COR-L47 (cell line): ENCODE measurements at regions not wholly inside any gene's neighbourhood (a gene's known extent, or its start where the extent isn't known, plus 50 kb on each side); places are given as distances from the start of the nearest gene placed in this dataset.
"Not testable (repeated sequence)": the region's sequence is repeated elsewhere in the genome, so short reads cannot be mapped to it uniquely, and the experiment has no call there.

Experiments
- DNase-seq: peaks from one replicate; lab custom pipeline; 2025; lab: John Stamatoyannopoulos, UW

- DNase-seq, result no peak
These were observed 122.1 kb upstream of the LYPLAL1 start for GRCh38 chr1:219051547-219051946.

DNA sequence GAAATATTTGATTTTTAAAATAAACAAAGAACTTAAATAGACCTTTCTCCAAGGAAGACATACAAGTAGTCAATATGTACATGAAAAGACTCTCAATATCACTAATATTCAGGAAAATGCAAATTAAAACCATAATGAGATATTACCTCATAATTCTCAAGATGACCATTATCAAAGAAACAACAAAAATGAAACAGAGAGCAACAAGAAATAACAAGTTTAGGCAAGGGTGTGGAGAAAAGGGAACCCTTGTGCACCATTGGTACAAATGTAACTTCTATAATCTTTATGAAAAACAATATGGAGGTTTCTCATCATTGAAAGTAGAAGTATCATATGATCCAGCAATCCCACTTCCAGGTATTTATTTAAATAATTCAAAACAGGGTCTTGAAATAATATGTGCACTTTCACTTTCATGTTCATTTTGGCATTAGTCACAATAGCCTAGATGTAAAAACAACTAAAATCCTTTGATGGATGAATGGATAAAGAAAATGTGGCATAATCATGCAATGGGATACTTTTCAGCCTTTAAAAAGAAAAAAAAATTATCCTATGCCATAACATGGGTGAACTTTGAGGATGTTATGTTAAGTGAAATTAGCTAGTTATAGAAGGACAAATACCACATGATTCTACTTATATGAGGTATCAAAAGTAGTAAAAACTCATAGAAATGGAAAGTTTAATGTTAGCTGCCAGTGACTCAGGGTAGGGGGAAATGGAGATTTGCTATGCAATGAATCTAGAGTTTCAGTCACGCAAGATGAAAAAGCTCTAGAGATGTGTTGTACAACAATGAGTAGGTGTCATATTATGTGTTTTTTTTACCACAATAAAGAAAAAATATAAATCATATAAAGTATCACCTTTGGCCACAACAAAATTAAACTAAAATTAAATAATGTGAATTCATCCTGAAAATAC, 114.5 kb upstream of the LYPLAL1 start:
- DNase-seq, result no peak

GRCh38 chr1:219060798-219061197, 112.9 kb upstream of the LYPLAL1 start:
- DNase-seq, result no peak

- no peak for DNase-seq
These were observed 111.5 kb upstream of the LYPLAL1 start for GRCh38 chr1:219062161-219062560.

GRCh38 chr1:219066098-219066497, 107.6 kb upstream of the LYPLAL1 start:
- DNase-seq, result no peak

- peak; percentile 29 for DNase-seq
These were observed 106.9 kb upstream of the LYPLAL1 start for GRCh38 chr1:219066631-219067349.

- no peak for DNase-seq
These were observed 106.3 kb upstream of the LYPLAL1 start for GRCh38 chr1:219067350-219067712.

DNA sequence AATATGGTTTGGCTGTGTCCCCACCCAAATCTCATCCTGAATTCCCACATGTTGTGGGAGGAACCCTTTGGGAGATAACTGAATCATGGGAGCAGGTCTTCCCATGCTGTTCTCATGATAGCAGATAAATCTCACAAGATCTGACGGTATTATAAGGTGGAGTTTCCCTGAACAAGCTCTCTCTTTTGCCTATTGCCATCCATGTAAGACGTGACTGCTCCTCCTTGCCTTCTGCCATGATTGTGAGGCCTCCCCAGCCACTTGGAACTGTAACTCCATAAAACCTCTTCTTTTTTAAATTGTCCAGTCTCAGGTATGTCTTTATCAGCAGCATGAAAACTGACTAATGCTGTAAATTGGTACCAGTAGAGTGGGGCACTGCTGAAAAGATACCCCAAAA, 103.3 kb upstream of the LYPLAL1 start:
- not testable (repeated sequence) for DNase-seq

GRCh38 chr1:219071209-219071608, 102.5 kb upstream of the LYPLAL1 start:
- DNase-seq, result no peak

DNA sequence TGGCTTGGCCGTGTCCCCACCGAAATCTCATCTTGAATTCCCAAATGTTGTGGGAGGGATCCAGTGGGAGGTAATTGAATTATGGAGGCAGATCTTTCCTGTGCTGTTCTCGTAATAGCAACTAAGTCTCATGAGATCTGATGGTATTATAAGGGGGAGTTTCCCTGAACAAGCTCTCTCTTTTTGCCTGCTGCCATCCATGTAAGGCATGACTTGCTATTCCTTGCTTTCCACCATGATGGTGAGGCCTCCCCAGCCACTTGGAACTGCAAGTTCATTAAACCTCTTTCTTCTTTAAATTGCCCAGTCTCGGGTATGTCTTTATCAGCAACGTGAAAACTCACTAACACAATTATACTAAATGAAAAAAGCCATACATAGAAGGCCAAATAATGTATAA, 101.3 kb upstream of the LYPLAL1 start:
- no peak for DNase-seq

GRCh38 chr1:219074084-219074728, 99.5 kb upstream of the LYPLAL1 start:
- DNase-seq, result no peak

GRCh38 chr1:219075121-219075879, 98.4 kb upstream of the LYPLAL1 start:
- no peak for DNase-seq

DNA sequence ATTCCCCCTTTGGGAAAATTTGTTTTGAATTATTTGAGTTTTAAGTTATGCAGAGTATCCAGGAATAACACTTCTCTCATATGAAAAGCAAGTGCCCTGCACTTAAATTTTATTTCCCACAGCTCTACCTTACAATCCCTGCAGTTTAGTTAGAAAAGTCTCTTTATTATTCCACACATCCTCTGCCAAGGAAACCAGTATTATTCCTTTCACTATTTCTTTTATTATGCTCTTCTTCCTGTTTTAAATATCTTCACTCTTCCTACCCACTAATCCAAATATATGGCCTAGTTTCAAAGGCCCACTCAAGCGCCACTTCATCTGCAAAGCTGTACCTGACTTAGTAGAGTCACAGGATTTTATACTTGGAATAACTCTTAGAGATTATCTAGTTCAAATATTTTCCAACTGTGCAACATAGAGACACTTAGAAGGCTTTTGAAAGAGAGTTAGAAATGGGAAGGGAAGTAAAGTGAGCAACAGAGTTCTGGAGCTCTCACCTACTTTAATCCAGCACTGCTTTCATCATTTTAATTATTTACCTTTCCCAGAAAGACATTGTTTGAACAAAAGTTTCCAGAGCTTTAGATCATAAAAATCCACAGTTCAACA, 97.2 kb upstream of the LYPLAL1 start:
- no peak for DNase-seq

DNA sequence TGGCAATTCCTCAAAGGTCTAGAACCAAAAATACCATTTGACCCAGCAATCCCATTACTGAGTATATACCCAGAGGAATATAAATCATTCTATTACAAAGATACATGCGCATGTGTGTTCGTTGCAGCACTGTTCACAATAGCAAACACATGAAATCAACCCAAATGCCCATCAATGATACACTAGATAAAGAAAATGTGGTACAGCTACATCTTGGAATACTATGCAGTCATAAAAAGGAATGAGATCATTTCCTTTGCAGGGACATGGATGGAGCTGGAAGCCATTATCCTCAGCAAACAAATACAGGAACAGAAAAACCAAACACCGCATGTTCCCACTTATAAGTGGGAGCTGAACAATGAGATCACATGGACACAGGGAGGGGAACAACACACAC, 95.9 kb upstream of the LYPLAL1 start:
- DNase-seq, result not testable (repeated sequence)

DNA sequence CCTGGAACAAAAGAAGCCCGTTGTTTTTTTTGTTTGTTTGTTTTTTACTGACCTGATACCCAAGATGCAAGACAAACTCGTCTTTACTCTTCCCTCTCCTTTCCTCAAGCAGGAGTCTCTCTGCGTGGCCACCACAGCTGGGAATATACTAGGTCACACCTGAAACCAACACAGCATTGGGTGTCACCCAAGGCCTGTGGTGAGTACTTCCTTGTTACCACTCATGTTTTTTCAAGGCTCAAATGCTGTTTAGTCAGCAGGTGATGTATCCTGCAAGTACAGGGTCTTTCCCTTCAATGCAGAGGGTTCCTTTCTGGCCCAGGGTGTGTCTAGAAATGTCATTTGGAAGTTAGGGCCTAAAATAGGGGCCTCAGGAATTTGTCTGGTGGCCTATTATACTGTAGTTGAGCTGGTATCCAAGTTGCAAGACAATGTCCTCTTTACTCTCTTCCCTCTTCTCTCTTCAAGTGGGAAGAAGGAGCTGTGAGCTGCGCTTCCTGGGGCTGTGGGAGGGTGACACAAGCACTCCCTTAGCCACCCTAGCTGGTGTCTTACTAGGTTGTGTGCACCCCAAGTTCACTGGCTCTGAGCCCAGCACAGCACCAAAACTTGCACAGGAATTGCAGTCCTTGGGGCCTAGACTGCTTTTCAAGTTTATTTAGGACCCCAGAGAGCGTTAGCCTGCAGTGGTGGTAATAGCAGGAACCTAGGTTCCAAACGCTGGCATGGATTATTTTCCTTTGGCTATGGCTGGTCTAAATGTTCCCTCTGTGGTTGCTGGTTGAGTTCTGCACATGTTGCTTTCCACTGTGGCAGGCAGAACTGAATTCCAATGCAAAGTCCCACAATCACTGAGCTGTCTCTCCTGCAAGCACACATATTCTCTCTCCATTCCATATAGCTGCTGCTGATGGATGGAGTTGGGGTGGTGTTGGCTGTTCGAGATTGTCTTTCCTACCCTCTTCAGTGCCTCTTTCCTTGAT, 91.4 kb upstream of the LYPLAL1 start:
- no peak for DNase-seq

DNA sequence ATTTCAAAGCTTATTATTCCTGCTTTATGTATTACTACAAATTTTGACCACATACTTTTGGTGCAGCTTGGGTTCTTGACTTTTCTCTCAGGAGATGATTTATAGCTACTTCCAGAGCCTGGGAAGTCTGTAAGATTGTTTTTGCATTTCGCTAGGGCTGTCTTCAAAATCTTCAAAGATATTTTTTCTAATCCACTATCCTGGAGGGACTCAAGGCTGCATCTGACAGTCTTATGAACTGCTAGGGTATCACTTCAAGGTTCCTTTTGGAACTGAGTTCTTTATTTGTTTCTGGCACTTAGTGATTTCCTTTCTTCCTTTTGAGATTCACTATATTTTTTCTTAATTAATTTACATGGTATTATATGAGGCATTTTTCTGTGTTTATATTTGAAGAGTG, 90.0 kb upstream of the LYPLAL1 start:
- no peak for DNase-seq

DNA sequence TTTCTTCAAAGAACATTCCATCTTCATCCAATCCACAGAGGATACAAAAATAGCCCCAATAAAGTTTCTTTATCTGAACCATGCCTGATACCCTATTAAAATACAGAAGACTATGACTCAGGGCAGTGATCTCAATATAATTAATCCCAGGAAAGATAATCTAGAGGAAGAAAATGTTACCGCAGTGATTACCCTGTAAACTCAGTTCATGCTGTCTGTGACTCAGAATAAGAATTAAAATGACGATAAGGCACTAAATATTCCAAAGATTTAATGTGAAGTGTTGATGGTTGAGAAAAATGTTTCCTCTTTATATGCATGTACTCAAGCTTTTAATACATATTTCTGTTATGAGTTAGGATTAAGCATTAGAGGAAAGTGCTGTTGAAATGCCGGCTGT, 88.6 kb upstream of the LYPLAL1 start:
- no peak for DNase-seq

DNA sequence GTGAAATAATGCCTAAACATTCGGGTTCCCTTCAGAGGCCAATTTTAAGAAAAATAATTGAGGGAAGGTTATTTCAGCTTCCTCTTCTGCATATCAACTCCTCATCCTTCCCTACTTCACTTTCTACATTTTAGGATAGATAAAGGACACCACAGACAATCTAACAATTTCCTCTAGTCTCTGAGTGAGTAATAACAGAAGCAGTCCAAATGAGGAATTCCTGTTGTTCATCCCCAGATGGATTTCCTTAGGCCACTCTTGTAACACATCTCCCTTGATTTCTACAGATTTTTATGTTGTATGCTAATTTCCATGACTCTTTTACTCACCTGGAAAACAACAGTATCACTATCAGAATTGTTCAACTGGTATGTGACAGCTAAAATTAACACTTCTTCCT, 87.7 kb upstream of the LYPLAL1 start:
- no peak for DNase-seq

- no peak for DNase-seq
These were observed 86.7 kb upstream of the LYPLAL1 start for GRCh38 chr1:219086956-219087469.
